Ishikawa (cell line): ENCODE measurements at regions not wholly inside any gene's neighbourhood (a gene's known extent, or its start where the extent isn't known, plus 50 kb on each side); places are given as distances from the start of the nearest gene placed in this dataset.

ENCODE experiments used
- FOXM1 ChIP-seq: IDR thresholded peaks from 2 replicates; pipeline ENCODE4 v1.6.1; 2012; ENCODE audit warnings: low read depth, borderline replicate concordance
- MAX ChIP-seq: IDR thresholded peaks from 2 replicates; pipeline ENCODE4 v1.6.1; 2012
- RAD21 ChIP-seq: IDR thresholded peaks from 2 replicates; pipeline ENCODE4 v1.6.1; 2012; ENCODE audit warnings: low read depth
- REST ChIP-seq: IDR thresholded peaks from 2 replicates; pipeline ENCODE4 v1.6.1; 2012; ENCODE audit warnings: low read depth, mild to moderate bottlenecking

- TF ChIP-seq RAD21: no peak
- TF ChIP-seq REST: no peak
- no peak for TF ChIP-seq FOXM1
- no peak for TF ChIP-seq MAX
Measured at GRCh38 chr3:139794469-139795265, 116.9 kb upstream of the NMNAT3 start.
